ENCODE measurements at regions not wholly inside any gene's neighbourhood (a gene's known extent, or its start where the extent isn't known, plus 50 kb on each side); places are given as distances from the start of the nearest gene placed in this dataset.

GRCh38 chr12:83996671-83997070 lies 915.9 kb downstream of the SLC6A15 start:
- no peak overlapping the region for H3K56ac ChIP-seq (ENCODE audit: extremely low read depth, insufficient read depth, low read length)
- H4K20me1 ChIP-seq (ENCODE audit: insufficient read depth, low read length) = no peaks in the 10 kb centered on the region
- BruUV-seq (replicated peaks) = no TSS peak
- H3K4me1 ChIP-seq (ENCODE audit: control insufficient read depth, insufficient read depth, low read length) = no peaks in the 10 kb centered on the region
- DNase-seq (no peak), ATAC-seq (ENCODE audit: low read depth) (no peak)
- H2BK20ac ChIP-seq (ENCODE audit: low read depth, low read length) = no peak overlapping the region
- H3K23ac ChIP-seq (ENCODE audit: low read depth, low read length) = no peak overlapping the region
- H3K27ac ChIP-seq (ENCODE audit: insufficient read depth, low read length) = no peak overlapping the region
- no peaks in the 10 kb centered on the region for H3K9me1 ChIP-seq (ENCODE audit: insufficient read depth, low read length)
- no peak overlapping the region for H2BK120ac ChIP-seq (ENCODE audit: low read depth, low read length)
- H2AFZ ChIP-seq (replicated peaks; ENCODE audit: low read length, poor library complexity) = no peak overlapping the region
- dilution Hi-C loops (cut with HindIII; ENCODE audit: low sequenced_read_pairs, unreplicated experiment) (no loop called here), in situ Hi-C loops (cut with MboI; ENCODE audit: low sequenced_read_pairs) (no loop called here), intact Hi-C loops (cut with micrococcal nuclease) (no loop called here)
- H3K79me1 ChIP-seq (ENCODE audit: low read depth in 1 of 2, low read length in 2 of 2) = no peaks in the 10 kb centered on the region
- no peak overlapping the region for H2AK9ac ChIP-seq (replicated peaks; ENCODE audit: low read depth, low read length, poor library complexity)
- ChIA-PET CTCF (no interaction called here), POLR2A (ENCODE audit: unreplicated experiment) (no interaction called here)
- H3K14ac ChIP-seq (replicated peaks; ENCODE audit: low read depth, low read length) = no peak overlapping the region
- no peak overlapping the region for H3K18ac ChIP-seq (ENCODE audit: low read depth, low read length)
- no CpG with 5 or more reads among the region's 1 CpG for WGBS, 2 experiments (ENCODE audit: extremely low coverage in 2 of 2, insufficient read length in 1 of 2)
- no peak for TF ChIP-seq BHLHE40 (IDR thresholded peaks at IDR 0.05; ENCODE audit: low read depth, low read length)
- no peak overlapping the region for H3K4ac ChIP-seq (ENCODE audit: low read depth, low read length)
- H4K91ac ChIP-seq (ENCODE audit: insufficient read depth, low read depth, low read length) = no peak overlapping the region
- H2BK15ac ChIP-seq (ENCODE audit: low read depth, low read length) = no peak overlapping the region
- no peak overlapping the region for H4K8ac ChIP-seq (ENCODE audit: low read depth in 2 of 2, low read length in 2 of 2)
- no peak overlapping the region for H2BK5ac ChIP-seq (ENCODE audit: low read depth, low read length, poor library complexity, severe bottlenecking)
- no peak overlapping the region for H2AK5ac ChIP-seq (ENCODE audit: low read depth, low read length)
- H3K9me3 ChIP-seq (ENCODE audit: control insufficient read depth, insufficient read depth, low read length) = no peaks in the 10 kb centered on the region
- no peak overlapping the region for H3K4me2 ChIP-seq (ENCODE audit: low read depth, low read length)
- no peak overlapping the region for H4K5ac ChIP-seq (ENCODE audit: low read depth, low read length)
- H3K36me3 ChIP-seq (ENCODE audit: control insufficient read depth, insufficient read depth, low read length) = no peaks in the 10 kb centered on the region
- H3K4me3 ChIP-seq (ENCODE audit: insufficient read depth, low read depth, low read length) = no peak overlapping the region
- H3K27me3 ChIP-seq (ENCODE audit: control insufficient read depth, insufficient read depth, low read length) = no peaks in the 10 kb centered on the region
- H3K9ac ChIP-seq (ENCODE audit: low read depth, low read length) = no peak overlapping the region

All from IMR-90 (cell line).